BLaER1 treated with 17β-estradiol and CSF1 and Interleukin-3, amounts not matched to agents 10 nM and 100 nM (cell line): ENCODE measurements at regions not wholly inside any gene's neighbourhood (a gene's known extent, or its start where the extent isn't known, plus 50 kb on each side); places are given as distances from the start of the nearest gene placed in this dataset.

Experiments used
- H3K27ac ChIP-seq, 11 experiments: shearing (Covaris generic); formaldehyde crosslinking; 2 replicates each; pipeline ENCODE4 v1.8.1; 2022
- H3K27me3 ChIP-seq, 11 experiments: shearing (Covaris generic); formaldehyde crosslinking; 2 replicates each; pipeline ENCODE4 v1.8.1; 2022
- H3K36me3 ChIP-seq, 11 experiments: shearing (Covaris generic); formaldehyde crosslinking; 2 replicates each; pipeline ENCODE4 v1.8.1; 2022
- H3K4me1 ChIP-seq, 10 experiments: shearing (Covaris generic); formaldehyde crosslinking; 2 replicates each; pipeline ENCODE4 v1.8.1; 2022
- H3K4me2 ChIP-seq, 11 experiments: shearing (Covaris generic); formaldehyde crosslinking; 2 replicates each; pipeline ENCODE4 v1.8.1; 2022
- H3K4me3 ChIP-seq, 10 experiments: shearing (Covaris generic); formaldehyde crosslinking; 2 replicates each; pipeline ENCODE4 v1.8.1; 2022
- H3K9ac ChIP-seq, 11 experiments: shearing (Covaris generic); formaldehyde crosslinking; 2 replicates each; pipeline ENCODE4 v1.8.1; 2022
- H3K9me3 ChIP-seq, 11 experiments: shearing (Covaris generic); formaldehyde crosslinking; replicated peaks in 1 of 11; 2 replicates each; pipeline ENCODE4 v1.8.1; 2022
- H4K20me1 ChIP-seq, 11 experiments: shearing (Covaris generic); formaldehyde crosslinking; 2 replicates each; pipeline ENCODE4 v1.8.1; 2022
- Cebpa-rat ChIP-seq, 11 experiments: shearing (Covaris generic); IDR thresholded peaks; 2 replicates each; pipeline ENCODE4 v1.8.1; 2022

- Histone ChIP-seq H3K4me3 (0 out of 20 replicates have a peak overlapping the region, but pooled peaks of 2 of the 10 experiments have one; percentile 7 to 12), H3K27me3 (no peaks in the 10 kb centered on the region), H4K20me1 (peaks cover 0 to 24% (median 0%) of the 10 kb centered on the region in 11 experiments; a peak in 3 of 22 replicates), H3K4me2 (peak overlapping the region; percentile 76 to 93 (median 86)), H3K9me3 (peaks cover 0 to 9% (median 0%) of the 10 kb centered on the region in 11 experiments; a peak in 2 of 22 replicates), H3K36me3 (peaks cover 0 to 58% (median 18%) of the 10 kb centered on the region in 11 experiments; a peak in 12 of 22 replicates), H3K9ac (peak overlapping the region in 8 of 11 experiments; percentile 0 to 62 (median 33); a peak in 9 of 22 replicates), H3K4me1 (peaks cover 24 to 65% (median 55%) of the 10 kb centered on the region in 10 experiments), H3K27ac (peak overlapping the region in 9 of 11 experiments; percentile 28 to 77 (median 60); a peak in 17 of 22 replicates)
- no peak for TF ChIP-seq Cebpa-rat (IDR thresholded peaks at IDR 0.05)
These were observed 178.7 kb downstream of the KATNIP start for GRCh38 chr16:27728691-27729090.

DNA sequence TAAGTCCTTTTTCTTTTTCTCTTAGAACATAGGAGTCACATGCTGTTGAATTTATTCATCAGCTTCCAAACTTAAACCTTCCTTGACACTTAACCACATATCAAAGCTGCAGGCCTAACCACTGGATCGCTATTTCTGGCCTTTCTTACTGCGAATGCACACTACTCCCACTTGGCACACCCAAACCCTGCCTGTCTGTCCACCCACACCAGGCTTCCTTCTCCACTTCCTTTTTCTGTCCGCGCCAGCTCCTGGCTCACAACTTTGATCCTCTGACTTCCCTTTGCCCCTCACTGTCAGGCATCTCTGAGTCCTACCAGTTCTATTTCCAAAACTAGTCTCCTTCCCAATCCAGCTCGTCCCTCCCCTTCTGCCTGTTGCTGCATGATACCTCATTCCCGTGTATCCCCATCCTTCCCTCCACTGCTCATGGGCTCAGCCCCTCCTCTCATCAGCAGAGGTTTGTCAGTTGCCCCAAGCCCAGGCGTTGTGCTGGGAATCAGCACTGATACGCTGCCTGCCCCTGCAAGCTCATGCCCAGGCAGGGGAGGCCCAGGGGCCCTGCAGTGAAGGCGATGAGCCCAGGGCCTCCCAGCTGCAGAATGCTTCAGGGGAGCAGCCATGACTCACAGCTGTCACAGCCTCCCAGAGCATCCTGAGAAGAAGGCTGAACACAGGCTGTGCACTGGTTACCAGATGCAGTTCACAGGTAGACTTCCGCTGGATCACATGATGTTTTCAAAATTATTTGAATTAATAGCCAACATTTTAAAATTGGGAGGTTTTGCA is 179.8 kb downstream of the KATNIP start:
- no peak for TF ChIP-seq Cebpa-rat (IDR thresholded peaks at IDR 0.05)

DNA sequence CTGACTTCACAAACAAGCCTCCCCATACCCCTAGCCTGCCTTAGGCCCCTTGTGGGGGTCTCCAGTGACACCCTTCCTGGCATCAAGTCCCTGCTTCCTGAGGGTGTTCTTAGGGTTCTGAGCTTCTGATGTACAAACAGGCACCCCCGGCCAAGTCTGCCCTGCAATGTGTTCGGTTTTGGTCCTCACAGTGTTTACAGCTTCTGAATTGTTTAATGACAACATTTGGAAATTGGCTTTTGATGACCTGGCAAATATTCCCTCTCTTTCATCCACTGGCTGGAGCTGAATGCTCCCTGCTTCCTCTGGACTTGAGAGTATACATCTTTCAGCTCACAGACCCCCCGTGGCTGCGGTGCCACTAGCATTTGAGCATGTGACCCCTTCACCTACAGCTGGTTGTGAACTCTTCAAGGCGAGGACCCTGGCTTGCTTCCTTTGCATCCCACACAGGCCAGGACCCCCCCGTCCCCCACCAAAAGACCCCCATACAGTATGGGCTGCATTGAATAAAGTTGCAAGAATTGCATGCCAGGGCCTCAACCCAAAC is 180.8 kb downstream of the KATNIP start:
- Histone ChIP-seq H3K4me3 (no peak overlapping the region), H4K20me1 (peaks cover 0 to 24% (median 0%) of the 10 kb centered on the region in 11 experiments; a peak in 4 of 22 replicates), H3K36me3 (peaks cover 0 to 46% (median 14%) of the 10 kb centered on the region in 11 experiments; a peak in 12 of 22 replicates), H3K27ac (peak overlapping the region in 5 of 11 experiments; percentile 13 to 66 (median 51); a peak in 6 of 22 replicates), H3K9ac (0 out of 22 replicates have a peak overlapping the region, but pooled peaks of 1 of the 11 experiments have one; percentile 61), H3K4me1 (peaks cover 24 to 44% (median 34%) of the 10 kb centered on the region in 10 experiments), H3K9me3 (peaks cover 0 to 8% (median 0%) of the 10 kb centered on the region in 11 experiments; a peak in 2 of 22 replicates), H3K27me3 (no peaks in the 10 kb centered on the region), H3K4me2 (peak overlapping the region in 9 of 11 experiments; percentile 76 to 93 (median 87); a peak in 16 of 22 replicates)
- no peak for TF ChIP-seq Cebpa-rat (IDR thresholded peaks at IDR 0.05)

More for the DNA sequence above, 179.8 kb downstream of the KATNIP start:
- peaks cover 0 to 48% (median 18%) of the 10 kb centered on the region in 11 experiments; a peak in 12 of 22 replicates for H3K36me3 ChIP-seq
- H3K27ac ChIP-seq = peak overlapping the region in 9 of 11 experiments; percentile 28 to 77 (median 65); a peak in 17 of 22 replicates
- peak overlapping the region in 9 of 11 experiments; percentile 23 to 62 (median 43); a peak in 12 of 22 replicates for H3K9ac ChIP-seq
- peak overlapping the region in 1 of 10 experiments; percentile 12; a peak in 1 of 20 replicates for H3K4me3 ChIP-seq
- peak overlapping the region; percentile 76 to 93 (median 86) for H3K4me2 ChIP-seq
- peaks cover 0 to 9% (median 0%) of the 10 kb centered on the region in 11 experiments; a peak in 2 of 22 replicates for H3K9me3 ChIP-seq
- peaks cover 0 to 24% (median 0%) of the 10 kb centered on the region in 11 experiments; a peak in 4 of 22 replicates for H4K20me1 ChIP-seq
- peaks cover 24 to 55% (median 44%) of the 10 kb centered on the region in 10 experiments for H3K4me1 ChIP-seq
- H3K27me3 ChIP-seq = no peaks in the 10 kb centered on the region

DNA sequence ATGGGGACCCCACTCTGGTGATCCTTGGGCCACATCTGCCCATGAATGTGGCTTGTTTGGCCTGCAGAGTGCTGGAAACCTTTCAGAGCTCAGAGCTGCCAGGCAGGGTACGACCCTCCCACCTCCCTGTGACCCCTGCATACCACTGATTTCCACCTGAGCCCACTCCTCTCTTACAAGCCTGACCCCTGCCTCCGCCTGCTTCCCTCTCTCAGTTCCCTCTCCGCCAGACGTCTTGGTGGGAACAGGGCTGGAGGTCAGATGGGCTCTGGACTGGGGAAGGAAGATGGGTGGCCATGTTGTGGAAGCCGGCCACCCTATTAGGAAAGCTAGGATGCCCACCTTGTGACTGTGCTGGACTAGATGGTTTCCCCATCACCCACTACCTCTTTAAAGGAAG is 185.1 kb downstream of the KATNIP start:
- H3K4me3 ChIP-seq = no peak overlapping the region
- H4K20me1 ChIP-seq = peaks cover 0 to 6% (median 0%) of the 10 kb centered on the region in 11 experiments; a peak in 4 of 22 replicates
- no peaks in the 10 kb centered on the region for H3K27me3 ChIP-seq
- no peak for TF ChIP-seq Cebpa-rat (IDR thresholded peaks at IDR 0.05)
- no peak overlapping the region for H3K27ac ChIP-seq
- H3K36me3 ChIP-seq = peaks cover 0 to 30% (median under 1%) of the 10 kb centered on the region in 11 experiments; a peak in 9 of 22 replicates
- H3K9ac ChIP-seq = no peak overlapping the region
- H3K9me3 ChIP-seq = no peaks in the 10 kb centered on the region
- no peak overlapping the region for H3K4me2 ChIP-seq
- H3K4me1 ChIP-seq = peaks cover 2 to 18% (median 8%) of the 10 kb centered on the region in 10 experiments; a peak in 19 of 20 replicates

DNA sequence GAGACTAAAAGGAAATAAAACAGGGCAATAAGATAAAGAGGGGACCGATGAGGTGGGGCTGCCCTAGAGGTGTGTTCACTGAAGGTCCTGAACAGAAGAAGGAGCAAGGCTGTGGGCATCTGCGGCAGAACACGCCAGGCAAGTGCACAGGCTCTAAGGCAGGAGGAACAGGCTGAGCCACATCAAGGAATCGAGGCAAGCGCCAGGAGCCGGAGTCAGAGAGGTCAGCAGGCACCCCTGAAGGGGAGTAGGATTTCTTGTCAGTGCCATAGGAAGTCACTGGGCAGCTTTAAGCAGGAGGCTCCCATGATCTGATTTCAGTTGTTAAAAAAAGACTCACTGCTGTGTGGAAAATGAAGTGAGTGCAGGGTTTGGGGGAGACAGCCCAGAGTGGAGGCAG is 186.5 kb downstream of the KATNIP start:
- no peak overlapping the region for H3K4me2 ChIP-seq
- no peak overlapping the region for H3K4me3 ChIP-seq
- no peaks in the 10 kb centered on the region for H3K27me3 ChIP-seq
- H3K27ac ChIP-seq = no peak overlapping the region; a peak in 1 of 22 replicates
- peaks cover 0 to 5% (median 0%) of the 10 kb centered on the region in 11 experiments; a peak in 2 of 22 replicates for H4K20me1 ChIP-seq
- no peaks in the 10 kb centered on the region for H3K9me3 ChIP-seq
- H3K9ac ChIP-seq = no peak overlapping the region
- H3K36me3 ChIP-seq = peaks cover 0 to 44% (median 8%) of the 10 kb centered on the region in 11 experiments; a peak in 10 of 22 replicates
- H3K4me1 ChIP-seq = 0 out of 20 replicates have a peak, but pooled peaks cover 0 to 8% (median 0%) of the 10 kb centered on the region in 10 experiments
- TF ChIP-seq Cebpa-rat (IDR thresholded peaks at IDR 0.05) = no peak

DNA sequence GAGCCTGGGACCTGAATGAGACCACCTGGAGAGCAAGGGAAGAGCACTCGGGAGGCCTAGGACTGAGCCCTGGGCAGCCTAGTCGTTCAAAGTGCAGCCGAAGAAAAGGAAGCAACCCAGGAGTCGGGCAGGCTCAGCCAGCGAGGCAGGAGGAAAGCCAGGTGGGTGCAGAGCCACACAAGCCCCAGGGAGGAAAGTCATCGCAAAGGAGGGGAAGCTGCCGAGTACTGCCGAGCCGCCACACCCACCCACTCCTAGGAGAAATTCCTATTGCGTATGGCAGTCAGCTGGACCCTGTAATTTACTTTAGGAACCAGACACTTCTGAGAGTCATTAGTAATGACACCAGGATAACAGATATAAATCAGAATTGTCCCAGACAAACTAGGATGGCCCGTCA is 187.6 kb downstream of the KATNIP start:
- Histone ChIP-seq H3K4me3 (no peak overlapping the region), H3K4me2 (no peak overlapping the region), H3K27ac (no peak overlapping the region), H3K9me3 (peaks cover 0 to 1% (median 0%) of the 10 kb centered on the region in 11 experiments; a peak in 1 of 22 replicates), H3K36me3 (peaks cover 0 to 48% (median 8%) of the 10 kb centered on the region in 11 experiments; a peak in 10 of 22 replicates), H3K9ac (no peak overlapping the region), H3K27me3 (no peaks in the 10 kb centered on the region), H4K20me1 (peaks cover 0 to 5% (median 0%) of the 10 kb centered on the region in 11 experiments; a peak in 2 of 22 replicates), H3K4me1 (0 out of 20 replicates have a peak, but pooled peaks cover 0 to 1% (median 0%) of the 10 kb centered on the region in 10 experiments)
- no peak for TF ChIP-seq Cebpa-rat (IDR thresholded peaks at IDR 0.05)
